Esophagus squamous epithelium (tissue), 5 donors: ENCODE measurements at regions not wholly inside any gene's neighbourhood (a gene's known extent, or its start where the extent isn't known, plus 50 kb on each side); places are given as distances from the start of the nearest gene placed in this dataset.

Experiments
- DNase-seq: peaks from one replicate; lab custom pipeline; 2025; lab: John Stamatoyannopoulos, UW
- H3K27ac ChIP-seq, 4 donors: fragments of 200-600 bp; sonication (generic); one replicate each; pipeline ENCODE4 v1.5.1; 2016 to 2019; ENCODE audit warnings: mild to moderate bottlenecking in 1 of 4
- H3K27me3 ChIP-seq, 4 donors: fragments of 200-600 bp; sonication (generic); 1 replicate in 3 of 4; 2 replicates in 1 of 4; pipeline versions ENCODE4 v1.5.1 to v1.6.0; 2017 to 2021; ENCODE audit warnings: antibody characterized with exemption in 1 of 4
- H3K36me3 ChIP-seq, 3 donors: fragments of 200-600 bp; sonication (generic); one replicate each; pipeline ENCODE4 v1.5.1; 2016 to 2019
- H3K4me1 ChIP-seq, 3 donors: fragments of 200-600 bp; sonication (generic); one replicate each; pipeline ENCODE4 v1.5.1; 2017 to 2019
- H3K4me3 ChIP-seq, 4 donors: fragments of 200-600 bp; sonication (generic); 1 replicate in 3 of 4; 2 replicates in 1 of 4; pipeline ENCODE4 v1.5.1; 2016 to 2019; ENCODE audit warnings: mild to moderate bottlenecking in 2 of 4, moderate library complexity in 1 of 4
- H3K9me3 ChIP-seq, 3 donors: fragments of 200-600 bp; sonication (generic); one replicate each; pipeline ENCODE4 v1.5.1; 2016 to 2019
- POLR2A ChIP-seq, 4 donors: fragments of 450-650 bp; IDR thresholded peaks; one replicate each; pipeline ENCODE4 v1.6.1; 2017; ENCODE audit warnings: antibody characterized with exemption in 4 of 4, mild to moderate bottlenecking in 4 of 4, moderate library complexity in 3 of 4
- WGBS, 2 donors: methylation state at CpG; one replicate each; pipeline ENCODE4 v1.1.5; 2018; 5-methylcytosine and 5-hydroxymethylcytosine counted together
- intact Hi-C: fragments of 100-400 bp; cut with DNase I; formaldehyde crosslinking; loops from one replicate; pipeline ENCODE4 v1.15.0; 2022
- TF ChIP-seq, protein P1 (sequence below), 6 experiments: fragments of 450-650 bp in 4 of 6; fragments of 200-600 bp in 2 of 6; sonication (generic) in 2 of 6; IDR thresholded peaks; one replicate each; pipeline ENCODE4 v1.5.1; 2016 to 2019; ENCODE audit warnings: antibody characterized with exemption in 6 of 6, mild to moderate bottlenecking in 4 of 6, moderate library complexity in 4 of 6
- donor health status: DM: yes; HTN: yes; CAD: no.

DNA sequence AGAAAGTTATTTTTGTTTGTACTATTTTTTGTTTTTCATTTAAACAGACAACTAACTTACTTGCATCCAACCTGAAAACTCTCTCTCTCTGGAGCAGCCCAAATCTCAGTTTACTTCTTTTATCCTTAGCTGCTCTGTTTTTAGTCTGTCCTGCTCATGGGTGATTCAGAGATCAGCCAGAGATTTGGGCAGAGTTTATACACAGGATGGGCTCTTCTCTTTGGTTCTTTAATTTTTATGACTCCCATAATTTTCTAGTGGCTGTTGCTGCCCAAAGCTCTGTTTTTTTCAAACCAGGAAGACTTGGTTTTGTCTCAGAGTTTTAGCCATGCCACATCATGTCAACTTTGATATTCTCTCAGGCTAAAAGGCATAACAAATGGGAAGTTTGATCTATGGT is 86.8 kb upstream of the CD55 start:
- Histone ChIP-seq H3K4me1 (peaks cover 0 to 5% (median 4%) of the 10 kb centered on the region in 3 donors), H3K4me3 (no peak overlapping the region), H3K27me3 (no peaks in the 10 kb centered on the region), H3K27ac (no peak overlapping the region), H3K9me3 (no peaks in the 10 kb centered on the region), H3K36me3 (no peaks in the 10 kb centered on the region)
- TF ChIP-seq, protein P1, sequence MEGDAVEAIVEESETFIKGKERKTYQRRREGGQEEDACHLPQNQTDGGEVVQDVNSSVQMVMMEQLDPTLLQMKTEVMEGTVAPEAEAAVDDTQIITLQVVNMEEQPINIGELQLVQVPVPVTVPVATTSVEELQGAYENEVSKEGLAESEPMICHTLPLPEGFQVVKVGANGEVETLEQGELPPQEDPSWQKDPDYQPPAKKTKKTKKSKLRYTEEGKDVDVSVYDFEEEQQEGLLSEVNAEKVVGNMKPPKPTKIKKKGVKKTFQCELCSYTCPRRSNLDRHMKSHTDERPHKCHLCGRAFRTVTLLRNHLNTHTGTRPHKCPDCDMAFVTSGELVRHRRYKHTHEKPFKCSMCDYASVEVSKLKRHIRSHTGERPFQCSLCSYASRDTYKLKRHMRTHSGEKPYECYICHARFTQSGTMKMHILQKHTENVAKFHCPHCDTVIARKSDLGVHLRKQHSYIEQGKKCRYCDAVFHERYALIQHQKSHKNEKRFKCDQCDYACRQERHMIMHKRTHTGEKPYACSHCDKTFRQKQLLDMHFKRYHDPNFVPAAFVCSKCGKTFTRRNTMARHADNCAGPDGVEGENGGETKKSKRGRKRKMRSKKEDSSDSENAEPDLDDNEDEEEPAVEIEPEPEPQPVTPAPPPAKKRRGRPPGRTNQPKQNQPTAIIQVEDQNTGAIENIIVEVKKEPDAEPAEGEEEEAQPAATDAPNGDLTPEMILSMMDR (IDR thresholded peaks at IDR 0.05): no peak
- TF ChIP-seq POLR2A (IDR thresholded peaks at IDR 0.05): no peak
- no peak for DNase-seq
- intact Hi-C loops: no loop called here

DNA sequence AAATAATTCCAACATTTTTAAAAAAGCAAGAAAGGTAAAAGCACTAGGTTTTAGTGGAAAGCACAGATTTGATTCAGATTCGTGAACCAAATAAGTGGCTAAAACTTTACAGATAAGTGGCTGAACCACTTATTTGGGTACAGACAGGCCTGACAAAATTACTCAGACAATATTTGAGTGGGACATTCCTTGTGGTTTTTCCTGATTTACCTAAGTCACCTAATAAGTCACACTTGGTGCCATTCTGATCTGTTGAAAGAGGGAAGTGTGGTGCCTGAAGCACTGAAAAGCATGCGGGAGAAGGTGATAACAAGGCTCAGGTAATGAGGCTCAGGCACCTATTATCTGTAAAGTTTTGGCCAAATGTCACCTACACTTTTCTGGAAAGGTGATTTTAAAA is 81.6 kb upstream of the CD55 start:
- no peak for DNase-seq
- Histone ChIP-seq H3K27me3 (no peaks in the 10 kb centered on the region), H3K4me3 (no peak overlapping the region), H3K4me1 (peaks cover 0 to 20% (median 3%) of the 10 kb centered on the region in 3 donors), H3K9me3 (no peaks in the 10 kb centered on the region), H3K27ac (peak overlapping the region in 1 of 4 donors; percentile 32), H3K36me3 (no peaks in the 10 kb centered on the region)
- WGBS, 2 donors: 70 to 74% methylated on average over 2 of the region's 2 CpGs
- intact Hi-C loops: no loop called here
- no peak for TF ChIP-seq POLR2A (IDR thresholded peaks at IDR 0.05)

DNA sequence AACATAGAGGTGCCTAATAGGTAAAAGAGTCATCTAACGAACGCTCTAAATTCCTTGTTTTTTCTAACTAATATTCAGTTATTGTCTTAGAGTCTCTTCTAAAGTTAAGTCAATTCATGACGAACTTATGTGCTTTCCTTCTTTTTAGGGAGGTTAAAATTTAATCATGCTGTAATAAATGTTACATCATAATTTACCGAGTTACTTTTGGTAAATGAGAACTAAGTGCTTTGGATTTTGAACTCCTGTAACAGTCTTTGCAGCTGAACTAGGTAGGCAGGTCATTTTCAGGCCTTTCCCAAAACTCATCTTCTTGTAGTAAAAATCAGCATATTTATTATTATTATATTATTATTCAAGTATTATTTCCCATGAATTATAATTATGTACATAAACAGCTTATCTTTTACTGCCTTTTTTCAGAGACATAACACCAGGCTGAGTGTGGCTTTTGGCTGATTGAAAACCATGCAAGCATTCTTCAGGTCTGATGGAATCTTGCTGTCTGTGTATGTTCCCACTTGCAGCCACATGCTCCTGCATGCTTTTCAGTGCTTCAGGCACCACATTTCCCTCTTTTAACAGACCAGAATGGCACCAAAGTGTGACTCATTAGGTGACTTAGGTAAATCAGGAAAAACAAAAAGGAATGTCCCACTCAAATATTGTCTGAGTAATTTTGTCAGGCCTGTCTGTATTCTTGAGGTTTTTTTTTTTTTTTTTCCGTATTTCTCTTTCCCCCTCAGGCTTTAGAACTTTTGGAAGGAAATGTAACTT is 81.0 kb upstream of the CD55 start:
- Histone ChIP-seq H3K27me3 (no peaks in the 10 kb centered on the region), H3K27ac (peak overlapping the region in 3 of 4 donors; percentile 24 to 60 (median 48))

DNA sequence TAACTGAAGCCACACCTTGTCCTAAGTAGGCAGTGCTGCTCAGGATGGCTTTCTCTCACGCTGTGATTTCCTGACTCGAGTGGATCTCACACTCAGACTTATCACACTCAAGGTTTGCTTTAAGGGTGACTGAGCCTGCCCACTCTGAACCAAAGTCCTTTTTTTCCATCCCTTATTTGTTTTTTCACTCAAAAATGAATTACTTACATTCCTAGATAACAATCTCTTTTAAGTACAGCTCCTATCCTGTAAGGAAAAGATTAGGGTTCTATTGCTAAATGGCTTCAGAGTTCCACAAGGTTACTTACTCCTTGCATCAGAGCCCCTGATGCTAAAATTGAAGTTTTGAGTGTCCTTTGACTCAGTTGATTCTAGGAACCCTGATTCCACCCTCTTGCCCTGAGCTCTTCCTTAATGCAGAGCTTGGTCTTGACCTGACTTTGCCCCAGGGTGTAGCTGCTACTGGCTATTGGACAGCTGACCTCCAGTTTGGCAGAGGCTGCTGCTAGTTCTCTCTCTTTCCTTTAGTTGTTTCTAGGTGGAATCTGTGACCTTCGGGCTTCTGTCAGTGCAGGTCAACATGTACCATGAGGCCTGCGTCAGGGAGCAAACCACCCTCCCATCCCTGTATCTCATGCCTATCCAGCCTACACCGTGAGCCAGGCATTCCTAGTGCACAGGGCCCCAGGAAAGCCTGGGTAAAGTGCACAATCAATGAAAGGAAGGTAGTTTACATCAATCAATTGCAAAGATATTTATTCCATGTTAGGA is 80.1 kb upstream of the CD55 start:
- Histone ChIP-seq H3K9me3 (no peaks in the 10 kb centered on the region), H3K4me1 (peaks cover 0 to 20% (median 3%) of the 10 kb centered on the region in 3 donors), H3K27me3 (no peaks in the 10 kb centered on the region), H3K4me3 (no peak overlapping the region), H3K27ac (peak overlapping the region; percentile 24 to 60 (median 39)), H3K36me3 (no peaks in the 10 kb centered on the region)
- 61 to 68% methylated on average over 5 of the region's 5 CpGs for WGBS, 2 donors
- no peak for TF ChIP-seq POLR2A (IDR thresholded peaks at IDR 0.05)
- TF ChIP-seq, protein P1 (IDR thresholded peaks at IDR 0.05): no peak
- intact Hi-C loops: no loop called here
- DNase-seq: no peak

More for the DNA sequence above, 81.0 kb upstream of the CD55 start:
- 48 to 61% methylated on average over 5 of the region's 5 CpGs for WGBS, 2 donors
- H3K36me3 ChIP-seq: no peaks in the 10 kb centered on the region
- DNase-seq: no peak
- TF ChIP-seq, protein P1 (IDR thresholded peaks at IDR 0.05): no peak
- TF ChIP-seq POLR2A (IDR thresholded peaks at IDR 0.05): no peak
- no peak overlapping the region for H3K4me3 ChIP-seq
- intact Hi-C loops: no loop called here
- H3K9me3 ChIP-seq: no peaks in the 10 kb centered on the region
- peaks cover 0 to 20% (median 3%) of the 10 kb centered on the region in 3 donors for H3K4me1 ChIP-seq

DNA sequence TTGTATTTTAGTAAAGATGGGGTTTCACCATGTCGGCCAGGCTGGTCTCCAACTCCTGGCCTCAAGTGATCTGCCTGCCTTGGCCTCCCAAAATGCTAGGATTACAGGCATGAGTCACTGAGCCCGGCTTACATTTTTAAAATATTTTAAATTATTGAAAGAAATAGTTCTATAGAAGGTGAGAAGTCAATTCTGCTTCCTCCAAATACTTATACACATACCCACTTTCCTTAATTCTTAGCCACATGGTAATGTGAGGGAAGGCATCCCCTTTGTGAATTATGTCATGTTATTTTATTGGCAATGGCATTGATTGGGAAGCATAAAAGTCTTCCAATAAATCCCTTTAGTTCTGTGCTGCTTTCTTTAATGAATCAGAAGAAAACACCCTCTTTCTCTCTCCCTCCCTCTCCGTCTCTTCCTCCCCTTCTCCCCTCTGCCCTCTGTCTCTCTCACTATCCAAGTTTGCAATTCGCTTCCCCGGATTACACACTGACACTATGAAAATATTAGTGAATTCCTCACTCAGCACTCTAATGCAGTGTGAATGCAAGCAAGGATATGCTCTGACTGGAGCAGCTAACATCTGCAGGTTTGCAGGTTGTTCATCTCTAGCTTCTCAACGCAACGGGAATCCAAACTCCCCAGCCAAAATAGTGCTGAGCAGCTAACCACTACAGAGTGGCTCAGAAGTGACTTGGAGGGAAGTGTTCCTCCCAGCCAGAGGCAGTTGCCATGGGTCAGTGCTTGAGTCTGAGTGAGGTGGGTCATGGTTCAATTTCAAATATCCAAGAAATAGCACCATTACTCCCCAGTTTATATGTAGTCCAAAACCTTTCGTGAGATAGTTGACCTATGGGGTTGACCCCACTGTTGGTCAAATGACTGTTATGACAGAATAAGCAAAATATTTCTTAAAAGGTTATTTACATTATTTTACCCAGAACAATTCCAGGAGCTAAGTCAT is 77.8 kb upstream of the CD55 start:
- peaks cover 0 to 22% (median 3%) of the 10 kb centered on the region in 3 donors for H3K4me1 ChIP-seq
- no peaks in the 10 kb centered on the region for H3K27me3 ChIP-seq
- H3K27ac ChIP-seq: no peak overlapping the region
- no peak for TF ChIP-seq POLR2A (IDR thresholded peaks at IDR 0.05)
- TF ChIP-seq, protein P1 (IDR thresholded peaks at IDR 0.05): no peak
- no peaks in the 10 kb centered on the region for H3K9me3 ChIP-seq
- intact Hi-C loops: no loop called here
- DNase-seq: no peak
- H3K36me3 ChIP-seq: no peaks in the 10 kb centered on the region
- H3K4me3 ChIP-seq: no peak overlapping the region
- 66 to 73% methylated on average over 7 to 8 of the region's 8 CpGs for WGBS, 2 donors
